Esophagus muscularis mucosa (tissue), 4 donors: ENCODE measurements at regions not wholly inside any gene's neighbourhood (a gene's known extent, or its start where the extent isn't known, plus 50 kb on each side); places are given as distances from the start of the nearest gene placed in this dataset.

Experiments
- DNase-seq: peaks from one replicate; pipeline ENCODE4 v3.0.0-alpha.2; 2017; ENCODE audit errors: extremely low spot score
- H3K27ac ChIP-seq, 4 donors: fragments of 200-600 bp; sonication (generic); replicated peaks in 1 of 4; 1 replicate in 3 of 4; 2 replicates in 1 of 4; pipeline ENCODE4 v1.5.1; 2016 to 2019; ENCODE audit warnings: mild to moderate bottlenecking in 1 of 4
- H3K27me3 ChIP-seq, 4 donors: fragments of 200-600 bp; sonication (generic); one replicate each; pipeline versions ENCODE4 v1.5.1 to v1.6.0; 2016 to 2019
- H3K36me3 ChIP-seq, 4 donors: fragments of 200-600 bp; sonication (generic); one replicate each; pipeline ENCODE4 v1.5.1; 2016 to 2019
- H3K4me1 ChIP-seq, 4 donors: fragments of 200-600 bp; sonication (generic); one replicate each; pipeline ENCODE4 v1.5.1; 2016 to 2019
- H3K4me3 ChIP-seq, 4 donors: fragments of 200-600 bp; sonication (generic); 1 replicate in 2 of 4; 2 replicates in 2 of 4; pipeline ENCODE4 v1.5.1; 2016 to 2019; ENCODE audit warnings: mild to moderate bottlenecking in 4 of 4, moderate library complexity in 1 of 4
- H3K9me3 ChIP-seq, 4 donors: fragments of 200-600 bp; sonication (generic); 1 replicate in 3 of 4; 2 replicates in 1 of 4; pipeline ENCODE4 v1.5.1; 2016 to 2019
- EP300 ChIP-seq: sonication (generic); formaldehyde crosslinking; IDR thresholded peaks from one replicate; pipeline ENCODE4 v1.6.1; 2017; ENCODE audit warnings: antibody characterized with exemption
- POLR2A ChIP-seq: fragments of 450-650 bp; IDR thresholded peaks from one replicate; pipeline ENCODE4 v1.6.1; 2017; ENCODE audit warnings: antibody characterized with exemption, moderate library complexity, mild to moderate bottlenecking, low read depth
- POLR2AphosphoS5 ChIP-seq, 2 donors: sonication (generic); formaldehyde crosslinking; IDR thresholded peaks; one replicate each; pipeline ENCODE4 v1.6.1; 2017; ENCODE audit warnings: antibody characterized with exemption in 2 of 2
- WGBS: methylation state at CpG from one replicate; pipeline ENCODE4 v1.1.5; 2018; 5-methylcytosine and 5-hydroxymethylcytosine counted together
- intact Hi-C: fragments of 100-400 bp; cut with DNase I; formaldehyde crosslinking; loops from one replicate; pipeline ENCODE4 v1.15.1; 2023
- TF ChIP-seq, protein P1 (sequence below), 3 experiments: fragments of 200-600 bp in 2 of 3; fragments of 450-650 bp in 1 of 3; sonication (generic) in 2 of 3; IDR thresholded peaks; one replicate each; pipeline ENCODE4 v1.5.1; 2017 to 2019; ENCODE audit warnings: antibody characterized with exemption in 3 of 3, mild to moderate bottlenecking in 2 of 3, moderate library complexity in 1 of 3

DNA sequence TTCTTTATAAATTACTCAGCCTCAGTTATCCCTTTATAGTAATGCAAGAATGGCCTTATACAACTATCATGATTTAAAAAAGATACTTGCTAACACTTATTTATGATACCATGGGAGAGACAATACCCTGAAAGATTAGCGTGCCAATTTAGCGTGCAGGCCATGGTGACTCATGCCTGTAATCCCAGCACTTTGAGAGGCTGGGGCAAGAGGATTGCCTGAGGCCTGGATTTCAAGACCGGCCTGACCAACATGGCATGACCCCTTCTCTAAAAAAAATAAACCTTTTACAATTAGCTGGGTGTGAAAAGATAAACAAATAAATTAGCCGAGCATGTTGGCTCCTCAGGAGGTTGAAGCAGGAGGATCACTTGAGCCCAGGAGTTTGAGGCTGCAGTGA is 493.4 kb upstream of the FSIP2 start:
- Histone ChIP-seq H3K36me3 (no peaks in the 10 kb centered on the region), H3K9me3 (peaks cover 0 to 2% (median 0%) of the 10 kb centered on the region in 4 donors), H3K4me3 (no peak overlapping the region), H3K27me3 (no peaks in the 10 kb centered on the region), H3K4me1 (no peaks in the 10 kb centered on the region), H3K27ac (no peak overlapping the region)
- intact Hi-C loops: no loop called here
- TF ChIP-seq, protein P1, sequence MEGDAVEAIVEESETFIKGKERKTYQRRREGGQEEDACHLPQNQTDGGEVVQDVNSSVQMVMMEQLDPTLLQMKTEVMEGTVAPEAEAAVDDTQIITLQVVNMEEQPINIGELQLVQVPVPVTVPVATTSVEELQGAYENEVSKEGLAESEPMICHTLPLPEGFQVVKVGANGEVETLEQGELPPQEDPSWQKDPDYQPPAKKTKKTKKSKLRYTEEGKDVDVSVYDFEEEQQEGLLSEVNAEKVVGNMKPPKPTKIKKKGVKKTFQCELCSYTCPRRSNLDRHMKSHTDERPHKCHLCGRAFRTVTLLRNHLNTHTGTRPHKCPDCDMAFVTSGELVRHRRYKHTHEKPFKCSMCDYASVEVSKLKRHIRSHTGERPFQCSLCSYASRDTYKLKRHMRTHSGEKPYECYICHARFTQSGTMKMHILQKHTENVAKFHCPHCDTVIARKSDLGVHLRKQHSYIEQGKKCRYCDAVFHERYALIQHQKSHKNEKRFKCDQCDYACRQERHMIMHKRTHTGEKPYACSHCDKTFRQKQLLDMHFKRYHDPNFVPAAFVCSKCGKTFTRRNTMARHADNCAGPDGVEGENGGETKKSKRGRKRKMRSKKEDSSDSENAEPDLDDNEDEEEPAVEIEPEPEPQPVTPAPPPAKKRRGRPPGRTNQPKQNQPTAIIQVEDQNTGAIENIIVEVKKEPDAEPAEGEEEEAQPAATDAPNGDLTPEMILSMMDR (IDR thresholded peaks at IDR 0.05): no peak
- TF ChIP-seq POLR2AphosphoS5 (IDR thresholded peaks at IDR 0.05) (no peak), EP300 (no peak), POLR2A (no peak)
- WGBS: 90% methylated on average over 4 of the region's 4 CpGs
- no peak for DNase-seq

- H3K4me1 ChIP-seq: no peaks in the 10 kb centered on the region
- 55% methylated on average over 1 of the region's 1 CpG for WGBS
- no peak for DNase-seq
- TF ChIP-seq POLR2A (no peak), EP300 (no peak), POLR2AphosphoS5 (IDR thresholded peaks at IDR 0.05) (no peak)
- TF ChIP-seq, protein P1 (IDR thresholded peaks at IDR 0.05): no peak
- no peak overlapping the region for H3K4me3 ChIP-seq
- H3K36me3 ChIP-seq: no peaks in the 10 kb centered on the region
- intact Hi-C loops: no loop called here
- H3K27me3 ChIP-seq: no peaks in the 10 kb centered on the region
- no peak overlapping the region for H3K27ac ChIP-seq
- H3K9me3 ChIP-seq: no peaks in the 10 kb centered on the region
These were observed 492.8 kb upstream of the FSIP2 start for GRCh38 chr2:185245806-185246205.

GRCh38 chr2:185246717-185247116 is 491.9 kb upstream of the FSIP2 start:
- Histone ChIP-seq H3K27me3 (no peaks in the 10 kb centered on the region), H3K9me3 (no peaks in the 10 kb centered on the region), H3K4me3 (no peak overlapping the region), H3K36me3 (no peaks in the 10 kb centered on the region), H3K27ac (no peak overlapping the region), H3K4me1 (no peaks in the 10 kb centered on the region)
- no peak for TF ChIP-seq EP300
- TF ChIP-seq POLR2A: no peak
- TF ChIP-seq, protein P1 (IDR thresholded peaks at IDR 0.05): no peak
- TF ChIP-seq POLR2AphosphoS5 (IDR thresholded peaks at IDR 0.05): no peak
- intact Hi-C loops: no loop called here
- no peak for DNase-seq

DNA sequence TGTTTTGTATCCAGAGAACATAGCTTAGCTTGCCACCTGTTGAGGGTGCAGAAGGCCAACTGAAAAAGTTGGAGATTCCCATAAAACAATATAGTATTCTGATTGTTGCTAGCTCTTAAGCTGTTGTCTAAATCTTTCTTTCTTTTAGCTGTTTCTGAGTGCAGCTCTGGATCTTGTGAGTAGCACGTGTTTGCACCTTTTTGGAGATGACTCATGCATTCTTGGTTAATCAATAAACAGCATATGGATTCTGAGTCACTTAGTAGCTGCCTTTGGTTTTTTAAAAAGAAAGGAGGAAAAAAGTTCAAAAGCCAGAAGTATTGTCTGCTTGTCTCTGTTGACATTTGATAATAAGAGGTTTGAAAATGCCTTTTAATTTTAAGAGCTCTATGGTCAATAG is 483.0 kb upstream of the FSIP2 start:
- WGBS: 76% methylated on average over 1 of the region's 1 CpG
- Histone ChIP-seq H3K36me3 (no peaks in the 10 kb centered on the region), H3K27me3 (no peaks in the 10 kb centered on the region), H3K4me1 (no peaks in the 10 kb centered on the region), H3K27ac (no peak overlapping the region), H3K9me3 (no peaks in the 10 kb centered on the region), H3K4me3 (no peak overlapping the region)
- intact Hi-C loops: no loop called here
- DNase-seq: no peak
- no peak for TF ChIP-seq EP300
- TF ChIP-seq, protein P1 (IDR thresholded peaks at IDR 0.05): no peak
- no peak for TF ChIP-seq POLR2AphosphoS5 (IDR thresholded peaks at IDR 0.05)
- TF ChIP-seq POLR2A: no peak

GRCh38 chr2:185265747-185266146 is 472.9 kb upstream of the FSIP2 start:
- DNase-seq: no peak
- TF ChIP-seq EP300 (no peak), POLR2A (no peak), POLR2AphosphoS5 (IDR thresholded peaks at IDR 0.05) (no peak)
- TF ChIP-seq, protein P1 (IDR thresholded peaks at IDR 0.05): no peak
- no peaks in the 10 kb centered on the region for H3K27me3 ChIP-seq
- no peaks in the 10 kb centered on the region for H3K4me1 ChIP-seq
- no peaks in the 10 kb centered on the region for H3K36me3 ChIP-seq
- intact Hi-C loops: no loop called here
- no peak overlapping the region for H3K27ac ChIP-seq
- no peak overlapping the region for H3K4me3 ChIP-seq
- WGBS: 58% methylated on average over 1 of the region's 1 CpG
- no peaks in the 10 kb centered on the region for H3K9me3 ChIP-seq
